ENCODE measurements at regions not wholly inside any gene's neighbourhood (a gene's known extent, or its start where the extent isn't known, plus 50 kb on each side); places are given as distances from the start of the nearest gene placed in this dataset.

GRCh38 chr10:3016016-3016415 lies 51.3 kb upstream of the PFKP start:
- no peak for DNase-seq (ENCODE audit: extremely low read depth, low read depth)

GRCh38 chr10:3014968-3015367 lies 52.4 kb upstream of the PFKP start:
- DNase-seq (ENCODE audit: extremely low read depth, low read depth): no peak

GRCh38 chr10:3012223-3012622 lies 55.1 kb upstream of the PFKP start:
- no peak for DNase-seq (ENCODE audit: extremely low read depth, low read depth)

- DNase-seq (ENCODE audit: extremely low read depth, low read depth): no peak
These were observed 56.4 kb upstream of the PFKP start for GRCh38 chr10:3010816-3011460.

GRCh38 chr10:3010334-3010733 lies 57.0 kb upstream of the PFKP start:
- DNase-seq (ENCODE audit: extremely low read depth, low read depth): no peak

GRCh38 chr10:3009341-3009740 lies 58.0 kb upstream of the PFKP start:
- no peak for DNase-seq (ENCODE audit: extremely low read depth, low read depth)

GRCh38 chr10:3008518-3009195 lies 58.7 kb upstream of the PFKP start:
- DNase-seq (ENCODE audit: extremely low read depth, low read depth): no peak

GRCh38 chr10:3006607-3007006 lies 60.7 kb upstream of the PFKP start:
- DNase-seq (ENCODE audit: extremely low read depth, low read depth): no peak

- no peak for DNase-seq (ENCODE audit: extremely low read depth, low read depth)
These were observed 61.3 kb upstream of the PFKP start for GRCh38 chr10:3006093-3006492.

- no peak for DNase-seq (ENCODE audit: extremely low read depth, low read depth)
These were observed 65.0 kb upstream of the PFKP start for GRCh38 chr10:3002304-3002703.

- no peak for DNase-seq (ENCODE audit: extremely low read depth, low read depth)
These were observed 67.3 kb upstream of the PFKP start for GRCh38 chr10:3000048-3000447.

- DNase-seq (ENCODE audit: extremely low read depth, low read depth): no peak
These were observed 73.0 kb upstream of the PFKP start for GRCh38 chr10:2994221-2994961.

GRCh38 chr10:2993636-2994035 lies 73.7 kb upstream of the PFKP start:
- DNase-seq (ENCODE audit: extremely low read depth, low read depth): no peak

- DNase-seq (ENCODE audit: extremely low read depth, low read depth): no peak
These were observed 74.7 kb upstream of the PFKP start for GRCh38 chr10:2992401-2993198.

GRCh38 chr10:2990764-2991163 lies 76.6 kb upstream of the PFKP start:
- no peak for DNase-seq (ENCODE audit: extremely low read depth, low read depth)

- DNase-seq (ENCODE audit: extremely low read depth, low read depth): no peak
These were observed 77.9 kb upstream of the PFKP start for GRCh38 chr10:2989292-2989947.

GRCh38 chr10:2987185-2987768 lies 80.1 kb upstream of the PFKP start:
- DNase-seq (ENCODE audit: extremely low read depth, low read depth): no peak

- DNase-seq (ENCODE audit: extremely low read depth, low read depth): no peak
These were observed 81.0 kb upstream of the PFKP start for GRCh38 chr10:2986391-2986801.

- DNase-seq (ENCODE audit: extremely low read depth, low read depth): peak; percentile 11
These were observed 81.6 kb upstream of the PFKP start for GRCh38 chr10:2985729-2986232.

- DNase-seq (ENCODE audit: extremely low read depth, low read depth): no peak
These were observed 82.7 kb upstream of the PFKP start for GRCh38 chr10:2984682-2985081.
